ENCODE measurements at regions not wholly inside any gene's neighbourhood (a gene's known extent, or its start where the extent isn't known, plus 50 kb on each side); places are given as distances from the start of the nearest gene placed in this dataset.

GRCh38 chr10:35848412-35848811, 206.3 kb upstream of the FZD8 start:
- TF ChIP-seq, protein P1, sequence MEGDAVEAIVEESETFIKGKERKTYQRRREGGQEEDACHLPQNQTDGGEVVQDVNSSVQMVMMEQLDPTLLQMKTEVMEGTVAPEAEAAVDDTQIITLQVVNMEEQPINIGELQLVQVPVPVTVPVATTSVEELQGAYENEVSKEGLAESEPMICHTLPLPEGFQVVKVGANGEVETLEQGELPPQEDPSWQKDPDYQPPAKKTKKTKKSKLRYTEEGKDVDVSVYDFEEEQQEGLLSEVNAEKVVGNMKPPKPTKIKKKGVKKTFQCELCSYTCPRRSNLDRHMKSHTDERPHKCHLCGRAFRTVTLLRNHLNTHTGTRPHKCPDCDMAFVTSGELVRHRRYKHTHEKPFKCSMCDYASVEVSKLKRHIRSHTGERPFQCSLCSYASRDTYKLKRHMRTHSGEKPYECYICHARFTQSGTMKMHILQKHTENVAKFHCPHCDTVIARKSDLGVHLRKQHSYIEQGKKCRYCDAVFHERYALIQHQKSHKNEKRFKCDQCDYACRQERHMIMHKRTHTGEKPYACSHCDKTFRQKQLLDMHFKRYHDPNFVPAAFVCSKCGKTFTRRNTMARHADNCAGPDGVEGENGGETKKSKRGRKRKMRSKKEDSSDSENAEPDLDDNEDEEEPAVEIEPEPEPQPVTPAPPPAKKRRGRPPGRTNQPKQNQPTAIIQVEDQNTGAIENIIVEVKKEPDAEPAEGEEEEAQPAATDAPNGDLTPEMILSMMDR (IDR thresholded peaks at IDR 0.05 in 4 of 5, conservative IDR thresholded peaks at IDR 0.05 in 1 of 5), result no peak
- no peak for TF ChIP-seq POLR2A (IDR thresholded peaks at IDR 0.05)

All from gastrocnemius medialis (tissue), 4 donors.